Astrocyte (in vitro differentiated cells and primary cell): ENCODE measurements at regions not wholly inside any gene's neighbourhood (a gene's known extent, or its start where the extent isn't known, plus 50 kb on each side); places are given as distances from the start of the nearest gene placed in this dataset.

Source experiments
- DNase-seq: peaks from one replicate; pipeline ENCODE4 v3.0.0-alpha.2; 2010; ENCODE audit warnings: low read depth
- FAIRE-seq: peaks from 2 replicates; lab custom pipeline; 2011; peaks lifted over from hg19 to GRCh38; lab: Jason Lieb, UNC
- H2AFZ ChIP-seq: 2 replicates; pipeline ENCODE4 v1.6.0; 2012; ENCODE audit warnings: low read depth, low read length, inconsistent platforms
- H3K27ac ChIP-seq: 2 replicates; pipeline ENCODE4 v1.5.1; 2011; ENCODE audit warnings: low read depth, low read length, inconsistent platforms
- H3K27me3 ChIP-seq: 2 replicates; pipeline ENCODE4 v1.6.0; 2011; ENCODE audit warnings: low read length, inconsistent platforms; ENCODE audit not compliant: insufficient read depth
- H3K36me3 ChIP-seq: 2 replicates; pipeline ENCODE4 v1.5.1; 2011; ENCODE audit warnings: low read length, inconsistent platforms; ENCODE audit not compliant: insufficient read depth
- H3K4me1 ChIP-seq: 2 replicates; pipeline ENCODE4 v1.5.1; 2011; ENCODE audit warnings: low read length, inconsistent platforms; ENCODE audit not compliant: insufficient read depth
- H3K4me2 ChIP-seq: 2 replicates; pipeline ENCODE4 v1.6.0; 2012; ENCODE audit warnings: low read length, inconsistent platforms
- H3K4me3 ChIP-seq: 2 replicates; pipeline ENCODE4 v1.5.1; 2011; ENCODE audit warnings: low read depth, mild to moderate bottlenecking, low read length, inconsistent platforms; ENCODE audit not compliant: insufficient read depth
- H3K79me2 ChIP-seq: 2 replicates; pipeline ENCODE4 v1.6.0; 2012; ENCODE audit warnings: mild to moderate bottlenecking, low read length, inconsistent platforms; ENCODE audit not compliant: insufficient read depth
- H3K9ac ChIP-seq: 2 replicates; pipeline ENCODE4 v1.6.0; 2012; ENCODE audit warnings: mild to moderate bottlenecking, low read length, inconsistent platforms
- H3K9me3 ChIP-seq: 2 replicates; pipeline ENCODE4 v1.5.1; 2012; ENCODE audit warnings: low read depth, mild to moderate bottlenecking, low read length, inconsistent platforms; ENCODE audit not compliant: insufficient read depth
- H4K20me1 ChIP-seq: 2 replicates; pipeline ENCODE4 v1.6.0; 2012; ENCODE audit warnings: low read length, inconsistent platforms; ENCODE audit not compliant: insufficient read depth
- H3K27ac Mint-ChIP-seq: one replicate; pipeline ENCODE4 v1.8.0; 2021; ENCODE audit warnings: mild to moderate bottlenecking, mixed read lengths; ENCODE audit not compliant: unreplicated experiment
- H3K27me3 Mint-ChIP-seq: one replicate; pipeline ENCODE4 v1.8.0; 2021; ENCODE audit warnings: low read depth, mixed read lengths; ENCODE audit not compliant: unreplicated experiment
- H3K36me3 Mint-ChIP-seq: one replicate; pipeline ENCODE4 v1.8.0; 2021; ENCODE audit warnings: low read depth, mixed read lengths; ENCODE audit not compliant: unreplicated experiment
- H3K4me1 Mint-ChIP-seq: one replicate; pipeline ENCODE4 v1.8.0; 2021; ENCODE audit warnings: low read depth, mixed read lengths; ENCODE audit not compliant: unreplicated experiment
- H3K4me3 Mint-ChIP-seq: one replicate; pipeline ENCODE4 v1.8.0; 2021; ENCODE audit warnings: mild to moderate bottlenecking, moderate library complexity, mixed read lengths; ENCODE audit not compliant: unreplicated experiment
- H3K9me3 Mint-ChIP-seq: one replicate; pipeline ENCODE4 v1.8.0; 2021; ENCODE audit warnings: mild to moderate bottlenecking, mixed read lengths; ENCODE audit not compliant: unreplicated experiment
- CTCF ChIP-seq: IDR thresholded peaks from 2 replicates; pipeline ENCODE4 v1.5.1; 2011; ENCODE audit warnings: low read depth, mild to moderate bottlenecking, inconsistent platforms, low read length, moderate library complexity; ENCODE audit not compliant: insufficient read depth
- EZH2 ChIP-seq: IDR thresholded peaks from 2 replicates; pipeline ENCODE4 v1.6.1; 2012; ENCODE audit warnings: mild to moderate bottlenecking, low read length, inconsistent platforms; ENCODE audit not compliant: insufficient read depth

- FAIRE-seq: no peak
- H3K9me3 ChIP-seq: peaks cover 3% of the 10 kb centered on the region
Measured at GRCh38 chr19:27844261-27844660, 1368.7 kb downstream of the UQCRFS1 start.

GRCh38 chr19:27843861-27844260 is 1369.1 kb downstream of the UQCRFS1 start:
- Mint-ChIP-seq H3K36me3 (no peaks in the 10 kb centered on the region), H3K9me3 (peaks cover 27% of the 10 kb centered on the region), H3K4me1 (no peaks in the 10 kb centered on the region), H3K4me3 (no peak overlapping the region), H3K27ac (no peak overlapping the region), H3K27me3 (no peaks in the 10 kb centered on the region)
- no peak overlapping the region for H3K9ac ChIP-seq
- no peak overlapping the region for H2AFZ ChIP-seq
- FAIRE-seq: no peak
- H3K4me1 ChIP-seq: no peaks in the 10 kb centered on the region
- no peak overlapping the region for H3K4me3 ChIP-seq
- no peaks in the 10 kb centered on the region for H3K79me2 ChIP-seq
- H3K27me3 ChIP-seq: no peaks in the 10 kb centered on the region
- no peaks in the 10 kb centered on the region for H3K36me3 ChIP-seq
- no peak for DNase-seq
- no peaks in the 10 kb centered on the region for H4K20me1 ChIP-seq
- no peak for TF ChIP-seq EZH2
- TF ChIP-seq CTCF: no peak
- H3K27ac ChIP-seq: no peak overlapping the region
- H3K4me2 ChIP-seq: no peak overlapping the region
- peaks cover 3% of the 10 kb centered on the region for H3K9me3 ChIP-seq

More at GRCh38 chr19:27844261-27844660, 1368.7 kb downstream of the UQCRFS1 start:
- Mint-ChIP-seq H3K4me3 (no peak overlapping the region), H3K27ac (no peak overlapping the region), H3K27me3 (no peaks in the 10 kb centered on the region), H3K36me3 (no peaks in the 10 kb centered on the region), H3K4me1 (no peaks in the 10 kb centered on the region), H3K9me3 (peaks cover 25% of the 10 kb centered on the region)
- Histone ChIP-seq H4K20me1 (no peaks in the 10 kb centered on the region), H3K4me3 (no peak overlapping the region), H3K79me2 (no peaks in the 10 kb centered on the region), H2AFZ (no peak overlapping the region), H3K36me3 (no peaks in the 10 kb centered on the region), H3K9ac (no peak overlapping the region), H3K27ac (no peak overlapping the region), H3K4me2 (no peak overlapping the region), H3K4me1 (no peaks in the 10 kb centered on the region), H3K27me3 (no peaks in the 10 kb centered on the region)
- no peak for TF ChIP-seq EZH2
- no peak for DNase-seq

GRCh38 chr19:27833031-27833430 is 1379.9 kb downstream of the UQCRFS1 start:
- Histone ChIP-seq H3K4me3 (no peak overlapping the region), H2AFZ (no peak overlapping the region), H3K9ac (no peak overlapping the region), H3K36me3 (no peaks in the 10 kb centered on the region), H3K79me2 (no peaks in the 10 kb centered on the region), H3K4me1 (no peaks in the 10 kb centered on the region), H3K9me3 (no peaks in the 10 kb centered on the region), H4K20me1 (no peaks in the 10 kb centered on the region), H3K27me3 (no peaks in the 10 kb centered on the region), H3K27ac (no peak overlapping the region), H3K4me2 (no peak overlapping the region)
- Mint-ChIP-seq H3K9me3 (peaks cover 11% of the 10 kb centered on the region), H3K27me3 (no peaks in the 10 kb centered on the region), H3K27ac (no peak overlapping the region), H3K36me3 (peaks cover 2% of the 10 kb centered on the region), H3K4me3 (no peak overlapping the region), H3K4me1 (no peaks in the 10 kb centered on the region)
- FAIRE-seq (no peak), DNase-seq (no peak)
- no peak for TF ChIP-seq EZH2
- no peak for TF ChIP-seq CTCF
